Pancreas (tissue), 10 donors: ENCODE measurements at regions not wholly inside any gene's neighbourhood (a gene's known extent, or its start where the extent isn't known, plus 50 kb on each side); places are given as distances from the start of the nearest gene placed in this dataset.

ENCODE experiments used
- ATAC-seq, 4 donors: fragments of 200-7000 bp; cut with Tn5 transposase; one replicate each; pipeline versions ENCODE4 v1.8.0 to v1.9.1; 2020; ENCODE audit warnings: mild to moderate bottlenecking in 4 of 4, moderate library complexity in 4 of 4
- DNase-seq, 6 donors: peaks; one replicate each; pipeline ENCODE4 v3.0.0-alpha.2; 2020
- FAIRE-seq: peaks from 2 replicates; lab custom pipeline; 2012; peaks lifted over from hg19 to GRCh38; lab: Jason Lieb, UNC
- H3K27ac ChIP-seq, 4 donors: fragments of 200-600 bp; sonication (generic); 1 replicate in 3 of 4; 2 replicates in 1 of 4; pipeline versions ENCODE4 v1.5.0 to v1.8.0; 2020
- H3K27me3 ChIP-seq, 4 donors: fragments of 200-600 bp; one replicate each; pipeline ENCODE4 v1.8.0; 2021
- H3K36me3 ChIP-seq, 3 donors: fragments of 200-600 bp; sonication (generic) in 1 of 3; one replicate each; pipeline versions ENCODE4 v1.5.0 to v1.8.0; 2020 to 2021
- H3K4me1 ChIP-seq, 3 donors: fragments of 200-600 bp; one replicate each; pipeline ENCODE4 v1.8.0; 2021
- H3K4me3 ChIP-seq, 4 donors: fragments of 200-600 bp; sonication (generic) in 2 of 4; one replicate each; pipeline versions ENCODE4 v1.5.0 to v1.8.0; 2020 to 2021
- H3K9me3 ChIP-seq, 4 donors: fragments of 200-600 bp; one replicate each; pipeline ENCODE4 v1.8.0; 2021
- WGBS, 2 donors: extraction: QIAGEN DNeasy Blood & Tissue Kit; methylation state at CpG; one replicate each; pipeline ENCODE4 v1.1.7; 2013; 5-methylcytosine and 5-hydroxymethylcytosine counted together
- intact Hi-C, 3 donors: fragments of 100-400 bp; cut with DNase I; formaldehyde crosslinking; loops; one replicate each; pipeline versions ENCODE4 v1.11.1 to v1.14.2; 2022
- TF ChIP-seq, protein P1 (sequence below), 4 donors: fragments of 200-600 bp; sonication (generic) in 3 of 4; IDR thresholded peaks; one replicate each; pipeline versions ENCODE4 v1.5.0 to v1.8.0; 2021; ENCODE audit warnings: antibody characterized with exemption in 4 of 4
- donor health status: healthy with polysubstance abuse.
- donor health status: DM: no; HTN: no; CAD: no; lungs with moderate emphysema.
- donor health status: DM: no; HTN: no; CAD: no.
- donor health status: control.
- donor health status: control.
- donor health status: Bipolar disorder and iron deficiency.
- donor health status: DM: yes; HTN: yes; CAD: no.
- donor health status: DM: no; HTN: no; CAD: no.
- donor health status: DM: no; HTN: no; CAD: no.
- donor health status: DM: yes; HTN: yes; CAD: no.

DNA sequence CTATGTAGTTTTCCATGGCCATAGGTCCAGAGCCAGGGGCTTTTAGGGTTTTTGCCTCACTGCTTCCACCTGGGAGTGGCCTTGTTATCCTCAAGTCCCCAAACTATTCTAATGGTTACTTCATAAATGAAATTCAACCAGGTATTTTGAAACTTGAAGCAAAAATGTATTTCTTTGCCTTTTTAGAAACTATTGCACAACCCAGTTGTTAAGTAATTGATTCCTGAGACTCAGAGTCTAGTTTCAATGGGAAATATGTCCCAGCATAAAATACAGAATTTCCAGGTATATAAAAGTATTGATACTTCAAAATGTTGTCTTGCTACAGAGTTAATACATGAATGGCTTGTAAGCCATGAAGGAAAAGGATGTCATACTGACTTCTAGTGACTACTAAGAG lies 456.2 kb upstream of the DAB2 start:
- ATAC-seq, result no peak
- H3K4me3 ChIP-seq, result no peak overlapping the region
- TF ChIP-seq, protein P1, sequence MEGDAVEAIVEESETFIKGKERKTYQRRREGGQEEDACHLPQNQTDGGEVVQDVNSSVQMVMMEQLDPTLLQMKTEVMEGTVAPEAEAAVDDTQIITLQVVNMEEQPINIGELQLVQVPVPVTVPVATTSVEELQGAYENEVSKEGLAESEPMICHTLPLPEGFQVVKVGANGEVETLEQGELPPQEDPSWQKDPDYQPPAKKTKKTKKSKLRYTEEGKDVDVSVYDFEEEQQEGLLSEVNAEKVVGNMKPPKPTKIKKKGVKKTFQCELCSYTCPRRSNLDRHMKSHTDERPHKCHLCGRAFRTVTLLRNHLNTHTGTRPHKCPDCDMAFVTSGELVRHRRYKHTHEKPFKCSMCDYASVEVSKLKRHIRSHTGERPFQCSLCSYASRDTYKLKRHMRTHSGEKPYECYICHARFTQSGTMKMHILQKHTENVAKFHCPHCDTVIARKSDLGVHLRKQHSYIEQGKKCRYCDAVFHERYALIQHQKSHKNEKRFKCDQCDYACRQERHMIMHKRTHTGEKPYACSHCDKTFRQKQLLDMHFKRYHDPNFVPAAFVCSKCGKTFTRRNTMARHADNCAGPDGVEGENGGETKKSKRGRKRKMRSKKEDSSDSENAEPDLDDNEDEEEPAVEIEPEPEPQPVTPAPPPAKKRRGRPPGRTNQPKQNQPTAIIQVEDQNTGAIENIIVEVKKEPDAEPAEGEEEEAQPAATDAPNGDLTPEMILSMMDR (IDR thresholded peaks at IDR 0.05), result no peak
- intact Hi-C loops, result no loop called here
- no peaks in the 10 kb centered on the region for H3K9me3 ChIP-seq
- no peaks in the 10 kb centered on the region for H3K4me1 ChIP-seq
- H3K27ac ChIP-seq, result no peak overlapping the region
- no peaks in the 10 kb centered on the region for H3K27me3 ChIP-seq
- no peak for FAIRE-seq
- no peaks in the 10 kb centered on the region for H3K36me3 ChIP-seq
- no peak for DNase-seq

DNA sequence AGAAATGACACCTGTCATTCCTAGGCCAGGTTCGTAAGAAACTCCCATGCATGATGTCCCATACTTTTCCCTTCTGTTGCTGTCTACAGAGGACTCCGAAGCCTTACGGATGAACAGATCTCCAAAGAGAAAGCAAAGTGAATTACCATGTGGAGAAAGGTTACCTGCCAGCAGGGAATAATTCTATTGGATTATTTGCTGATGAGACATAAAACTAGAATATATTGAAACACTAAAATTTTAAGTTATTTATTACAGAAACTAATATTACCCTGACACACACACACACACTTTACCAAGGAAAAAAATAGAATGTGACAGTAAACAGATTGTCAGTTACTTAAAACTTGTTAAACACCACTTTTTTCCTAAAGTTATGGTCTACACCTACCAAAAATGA lies 452.7 kb upstream of the DAB2 start:
- H3K4me1 ChIP-seq, result no peaks in the 10 kb centered on the region
- FAIRE-seq (no peak), ATAC-seq (no peak), DNase-seq (no peak)
- H3K27me3 ChIP-seq, result no peaks in the 10 kb centered on the region
- H3K36me3 ChIP-seq, result no peaks in the 10 kb centered on the region
- no peak overlapping the region for H3K4me3 ChIP-seq
- TF ChIP-seq, protein P1 (IDR thresholded peaks at IDR 0.05), result no peak
- H3K27ac ChIP-seq, result no peak overlapping the region
- WGBS, 2 donors, result 93 to 95% methylated on average over 3 of the region's 3 CpGs
- no peaks in the 10 kb centered on the region for H3K9me3 ChIP-seq
- intact Hi-C loops, result no loop called here

DNA sequence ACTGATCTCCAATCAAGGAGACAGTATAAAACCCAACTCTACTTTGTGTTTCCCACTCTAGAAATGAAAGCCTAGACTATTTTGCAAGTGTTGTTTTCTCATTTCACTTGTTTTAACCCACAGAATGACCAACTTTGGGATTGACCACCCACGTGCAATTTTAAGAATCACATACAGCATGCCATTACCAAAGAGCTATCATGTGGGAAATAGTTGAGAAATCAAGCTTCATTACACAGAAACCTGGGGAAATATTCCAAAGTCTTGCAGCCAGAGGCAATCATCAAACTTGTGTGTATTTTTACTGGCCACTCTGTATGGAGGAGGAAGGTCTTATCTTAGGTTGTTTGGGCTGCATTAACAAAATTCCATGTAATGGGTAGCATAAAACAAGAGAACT lies 451.4 kb upstream of the DAB2 start:
- Histone ChIP-seq H3K9me3 (no peaks in the 10 kb centered on the region), H3K4me3 (no peak overlapping the region), H3K4me1 (no peaks in the 10 kb centered on the region), H3K27ac (no peak overlapping the region), H3K36me3 (no peaks in the 10 kb centered on the region), H3K27me3 (no peaks in the 10 kb centered on the region)
- ATAC-seq, result no peak
- TF ChIP-seq, protein P1 (IDR thresholded peaks at IDR 0.05), result no peak
- intact Hi-C loops, result no loop called here
- FAIRE-seq, result no peak
- WGBS, 2 donors, result 67 to 85% methylated on average over 1 of the region's 1 CpG
- DNase-seq, result no peak

DNA sequence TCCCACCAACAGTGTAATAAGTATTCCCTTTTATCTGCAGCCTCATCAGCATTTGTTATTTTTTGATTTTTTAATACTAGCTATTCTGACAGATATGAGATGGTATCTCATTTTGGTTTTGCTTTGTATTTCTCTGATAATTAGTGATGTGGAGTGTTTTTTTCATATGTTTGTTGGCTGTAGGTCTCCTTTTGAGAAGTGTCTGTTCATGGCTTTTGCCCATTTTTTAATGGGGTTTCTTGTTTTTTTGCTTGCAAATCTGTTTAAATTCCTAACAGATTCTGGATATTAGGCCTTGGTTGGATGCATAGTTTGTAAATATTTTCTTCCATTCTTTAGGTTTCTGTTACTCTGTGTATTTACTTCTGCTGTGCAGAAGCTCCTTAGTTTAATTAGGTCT lies 445.4 kb upstream of the DAB2 start:
- ATAC-seq (no peak), DNase-seq (no peak), FAIRE-seq (no peak)
- H3K9me3 ChIP-seq, result no peaks in the 10 kb centered on the region
- H3K27me3 ChIP-seq, result no peaks in the 10 kb centered on the region
- no peaks in the 10 kb centered on the region for H3K36me3 ChIP-seq
- no peaks in the 10 kb centered on the region for H3K4me1 ChIP-seq
- intact Hi-C loops, result no loop called here
- H3K27ac ChIP-seq, result no peak overlapping the region
- TF ChIP-seq, protein P1 (IDR thresholded peaks at IDR 0.05), result no peak
- H3K4me3 ChIP-seq, result no peak overlapping the region

DNA sequence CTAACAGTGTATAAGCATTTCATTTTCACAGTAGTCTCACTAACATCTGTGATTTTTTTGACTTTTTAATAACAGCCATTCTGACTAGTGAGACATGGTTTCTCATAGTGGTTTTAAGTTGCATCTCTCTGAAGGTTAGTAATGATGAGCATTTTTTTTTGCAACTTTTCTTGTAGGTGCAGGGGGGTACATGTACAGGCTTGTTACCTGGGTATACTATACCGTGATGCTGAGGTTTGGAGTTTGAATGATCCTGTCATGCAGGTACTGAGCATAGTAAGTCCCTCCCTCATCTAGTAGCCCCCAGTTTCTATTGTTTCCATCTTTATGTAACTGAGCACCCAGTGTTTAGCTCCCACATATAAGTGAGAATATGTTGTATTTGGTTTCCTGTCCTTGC lies 444.6 kb upstream of the DAB2 start:
- Histone ChIP-seq H3K9me3 (no peaks in the 10 kb centered on the region), H3K27ac (no peak overlapping the region), H3K27me3 (no peaks in the 10 kb centered on the region), H3K4me1 (no peaks in the 10 kb centered on the region), H3K36me3 (no peaks in the 10 kb centered on the region), H3K4me3 (no peak overlapping the region)
- DNase-seq (no peak), FAIRE-seq (no peak), ATAC-seq (no peak)
- intact Hi-C loops, result no loop called here
- TF ChIP-seq, protein P1 (IDR thresholded peaks at IDR 0.05), result no peak
- 78 to 82% methylated on average over 1 of the region's 1 CpG for WGBS, 2 donors
